T-helper 9 cell (primary cell): ENCODE measurements at regions not wholly inside any gene's neighbourhood (a gene's known extent, or its start where the extent isn't known, plus 50 kb on each side); places are given as distances from the start of the nearest gene placed in this dataset.
"Not testable (repeated sequence)": the region's sequence is repeated elsewhere in the genome, so short reads cannot be mapped to it uniquely, and the experiment has no call there.

ENCODE experiments used
- DNase-seq: peaks from one replicate; pipeline ENCODE4 v3.0.0-alpha.2; 2020

DNA sequence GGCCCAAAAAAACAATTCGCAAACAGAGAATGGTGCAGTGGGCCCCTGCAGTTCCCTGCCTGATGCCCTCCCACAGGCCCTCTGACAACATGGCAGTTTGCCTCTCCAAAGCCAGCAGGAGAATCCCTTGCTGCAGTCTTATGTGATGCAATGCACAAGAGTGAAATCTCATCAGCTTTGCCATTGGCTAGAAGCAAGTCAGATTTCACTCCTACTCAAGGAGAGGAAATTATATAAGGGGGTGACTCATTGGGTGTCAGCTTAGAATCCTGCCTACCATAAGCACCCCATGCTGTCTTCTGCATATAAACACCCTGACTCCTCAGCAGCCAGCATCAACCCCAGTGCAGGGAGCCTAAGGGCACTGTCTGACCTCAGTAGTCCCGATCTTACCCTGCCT is 157.3 kb upstream of the LDB2 start:
- no peak for DNase-seq

DNA sequence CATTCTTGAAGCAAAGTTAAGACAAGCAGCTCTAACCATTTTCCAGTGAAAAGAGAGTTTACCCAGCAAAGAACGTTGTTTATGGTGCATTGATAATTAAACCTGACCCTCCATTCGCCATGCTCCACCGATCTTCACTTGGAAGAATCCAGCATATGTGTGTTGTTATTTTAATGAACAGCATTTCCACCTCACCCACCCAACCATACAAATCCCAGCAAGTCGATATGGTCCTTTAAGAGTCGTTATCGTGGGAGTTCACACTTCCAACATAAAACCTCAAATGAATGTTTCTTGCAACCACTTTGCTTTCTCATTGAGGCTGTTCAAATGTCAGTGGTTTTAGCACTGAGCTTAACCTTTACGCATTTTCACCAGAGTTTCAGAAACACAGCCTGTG is 147.4 kb upstream of the LDB2 start:
- no peak for DNase-seq

DNA sequence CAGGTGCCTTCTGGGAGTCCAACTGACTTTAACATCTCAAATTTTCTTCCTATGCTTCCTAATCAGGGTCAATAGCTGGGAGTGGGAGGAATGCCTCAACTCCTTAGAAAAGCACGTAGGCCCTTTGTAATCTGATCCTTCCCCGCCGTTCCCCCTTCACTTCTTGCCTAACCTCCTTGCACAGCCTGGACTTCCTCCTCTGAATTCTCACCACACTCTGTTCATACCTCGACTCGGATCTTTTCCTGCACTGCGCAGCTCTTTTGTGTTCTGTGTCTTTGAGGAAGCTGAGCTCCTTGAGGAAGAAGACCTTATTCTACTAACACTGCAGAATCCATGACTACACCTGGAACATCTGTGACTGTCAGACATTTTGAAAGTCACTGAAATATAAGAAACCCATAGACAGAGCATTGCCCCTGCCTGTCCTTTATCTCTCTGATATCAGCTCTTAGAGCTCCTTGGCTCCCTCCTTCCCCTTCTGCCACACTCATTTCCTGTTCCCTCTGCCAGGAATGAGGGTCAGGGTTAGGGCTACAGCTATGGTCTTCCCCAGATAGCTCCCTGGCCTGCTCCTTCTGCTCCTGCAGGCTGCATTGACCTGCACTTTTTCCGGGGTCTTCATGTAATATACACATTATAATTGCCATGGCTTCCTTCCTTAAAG is 140.2 kb upstream of the LDB2 start:
- no peak for DNase-seq

DNA sequence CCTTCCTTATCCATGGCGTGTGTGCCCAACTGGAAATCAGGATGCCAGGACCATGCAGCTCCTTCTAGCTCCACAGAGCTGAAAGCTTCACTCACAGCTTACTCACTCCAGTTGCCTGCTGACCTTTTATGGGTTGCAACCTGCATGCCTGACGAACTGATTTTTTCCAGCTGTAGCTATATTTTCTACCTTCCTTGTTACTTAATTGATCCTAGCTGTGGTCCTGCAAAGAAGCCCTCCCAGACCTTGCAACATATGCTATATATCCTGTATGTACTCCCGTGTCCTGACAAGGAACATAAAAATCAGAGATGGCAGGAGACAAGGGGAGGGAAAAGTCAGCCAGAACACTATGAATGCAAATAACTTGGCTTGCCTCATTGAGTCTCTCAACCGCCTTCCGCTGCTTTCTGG is 135.3 kb upstream of the LDB2 start:
- DNase-seq, result no peak

DNA sequence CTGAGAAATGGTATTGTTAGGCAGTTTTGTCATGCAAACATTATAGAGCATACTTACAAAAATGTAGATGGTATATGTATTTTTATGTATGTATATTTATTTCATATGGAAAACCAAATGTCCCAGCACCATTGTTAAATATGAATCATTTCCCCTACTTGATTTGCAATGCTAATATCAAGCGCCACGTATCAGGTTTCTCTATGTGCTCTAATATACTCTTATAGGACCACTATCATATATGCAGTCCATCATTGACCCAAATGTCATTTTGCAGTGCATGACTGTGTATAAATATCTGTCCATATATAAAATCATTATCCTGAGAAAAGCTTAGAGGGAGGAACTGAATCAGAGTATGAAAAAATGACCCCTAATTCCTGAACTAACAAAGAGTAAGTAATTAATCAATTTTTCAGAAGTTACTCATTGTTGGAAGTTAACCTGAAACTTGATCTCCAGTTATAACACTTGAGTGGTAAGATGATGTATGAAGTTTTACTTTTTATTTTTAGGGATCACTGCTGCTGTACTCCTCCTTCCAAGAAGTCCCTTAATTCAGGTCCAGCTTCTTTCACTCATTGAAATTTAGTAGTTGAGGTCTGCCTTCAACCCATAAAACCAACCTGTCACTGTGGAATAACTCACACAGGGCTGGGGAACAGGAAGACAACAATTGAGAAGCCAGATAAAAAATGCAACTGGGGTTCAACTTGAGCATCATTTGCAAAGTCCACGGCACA is 134.8 kb upstream of the LDB2 start:
- DNase-seq, result no peak

DNA sequence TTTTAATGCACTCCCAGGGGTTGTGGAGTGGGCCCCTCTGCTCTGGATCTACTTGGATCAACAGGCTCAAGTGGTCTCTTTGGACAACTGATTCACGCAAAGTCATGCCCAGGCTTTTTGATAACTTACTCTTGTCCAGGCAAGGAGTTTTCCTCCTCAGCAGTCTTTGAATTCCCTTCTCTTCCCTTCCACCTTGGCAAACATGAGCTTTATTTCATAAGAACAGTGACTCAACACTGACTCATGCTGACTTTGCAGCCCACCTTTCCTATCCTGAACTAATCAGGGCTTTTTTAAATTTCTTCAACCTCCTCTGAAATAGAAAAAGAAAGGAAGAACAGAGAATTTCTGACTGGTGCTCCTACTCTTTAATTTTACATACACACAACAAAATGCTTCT is 132.1 kb upstream of the LDB2 start:
- no peak for DNase-seq

DNA sequence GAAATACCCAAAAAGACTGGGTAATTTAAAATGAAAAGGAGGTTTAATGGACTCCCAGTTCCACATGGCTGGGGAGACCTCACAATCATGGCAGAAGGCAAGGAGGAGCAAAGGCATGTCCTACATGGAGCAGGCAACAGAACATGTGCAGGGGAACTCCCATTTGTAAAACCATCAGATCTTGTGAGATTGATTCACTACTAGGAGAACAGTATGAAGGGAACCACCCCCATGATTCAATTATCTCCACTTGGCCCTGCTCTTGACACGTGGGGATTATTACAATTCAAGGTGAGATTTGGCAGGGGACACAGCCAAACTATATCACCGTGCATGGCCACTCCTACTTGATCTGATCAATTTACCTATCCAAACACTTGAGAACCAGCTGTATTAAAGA is 131.5 kb upstream of the LDB2 start:
- no peak for DNase-seq

DNA sequence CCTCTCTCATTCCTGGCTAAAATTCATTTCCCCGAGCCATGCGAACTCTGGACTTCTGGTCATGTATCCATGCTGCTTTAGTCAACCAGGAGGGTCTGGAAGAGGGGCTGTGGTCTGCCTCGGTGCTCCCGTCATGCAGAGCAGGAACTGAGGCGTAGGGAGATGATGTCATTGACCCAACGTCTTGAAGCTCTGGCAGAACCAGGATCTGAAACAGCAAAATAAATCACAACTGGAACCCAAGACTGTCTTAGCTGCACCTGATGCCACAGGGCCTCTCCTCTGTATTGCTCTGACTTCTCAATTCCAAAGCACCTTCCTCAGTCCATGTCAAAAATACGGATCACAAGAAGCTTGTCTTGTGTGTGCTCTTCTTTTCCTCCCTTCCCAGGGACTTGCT is 131.0 kb upstream of the LDB2 start:
- no peak for DNase-seq

DNA sequence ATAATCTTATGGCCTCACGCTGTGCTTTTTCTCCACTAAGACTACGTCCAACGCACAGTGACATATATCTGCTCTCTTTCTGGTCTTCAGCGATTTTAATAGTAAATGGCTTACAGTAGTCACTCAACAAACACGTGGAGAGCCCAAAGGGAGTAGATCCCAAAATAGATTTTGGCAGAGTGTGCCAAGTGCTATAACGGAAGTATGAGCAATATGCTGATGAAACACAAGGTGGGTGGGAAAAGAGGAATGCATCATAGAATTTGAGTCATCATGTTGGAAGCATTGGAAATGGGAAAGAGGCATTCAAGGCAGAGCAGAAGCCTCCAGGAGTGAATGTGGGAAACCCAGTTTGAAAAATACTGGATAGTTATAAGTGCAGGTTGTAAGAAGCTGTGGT is 129.1 kb upstream of the LDB2 start:
- no peak for DNase-seq

DNA sequence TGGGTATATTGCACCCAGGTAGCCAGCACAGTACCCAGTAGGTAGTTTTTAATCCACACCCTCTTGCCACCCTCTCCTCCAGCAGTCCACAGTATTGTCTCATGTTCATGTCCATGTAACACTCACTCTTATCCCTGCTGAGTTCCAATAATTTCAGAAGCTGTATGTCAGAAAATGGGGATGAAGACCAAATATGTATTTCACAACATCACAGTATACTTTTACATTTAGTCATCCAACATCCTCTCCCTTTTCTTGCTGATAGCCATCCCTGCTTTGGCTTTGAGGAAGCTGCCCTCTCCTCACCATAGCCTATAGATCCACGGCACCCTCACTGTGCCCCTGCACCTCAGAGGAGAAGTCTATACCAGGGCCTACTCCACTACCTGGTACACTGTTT is 126.0 kb upstream of the LDB2 start:
- no peak for DNase-seq

DNA sequence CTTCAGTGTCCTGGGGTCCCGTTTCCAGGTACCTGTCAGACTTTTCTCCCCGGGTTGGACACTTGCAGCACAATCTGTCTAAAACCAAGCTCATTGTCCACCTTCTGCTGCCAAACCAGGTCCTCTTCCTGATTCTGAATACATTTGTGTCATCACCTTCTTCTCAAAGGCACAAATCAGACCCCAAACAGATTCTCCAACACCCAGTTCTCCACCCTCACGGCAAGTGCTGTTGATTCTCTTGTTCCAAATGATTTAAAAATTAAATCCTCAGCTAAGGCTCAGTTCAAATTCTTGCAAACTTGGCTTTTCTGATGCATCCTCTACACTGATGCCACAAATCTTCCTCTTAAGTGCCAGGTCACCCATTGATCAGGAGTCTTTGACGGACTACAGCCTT is 122.5 kb upstream of the LDB2 start:
- no peak for DNase-seq

DNA sequence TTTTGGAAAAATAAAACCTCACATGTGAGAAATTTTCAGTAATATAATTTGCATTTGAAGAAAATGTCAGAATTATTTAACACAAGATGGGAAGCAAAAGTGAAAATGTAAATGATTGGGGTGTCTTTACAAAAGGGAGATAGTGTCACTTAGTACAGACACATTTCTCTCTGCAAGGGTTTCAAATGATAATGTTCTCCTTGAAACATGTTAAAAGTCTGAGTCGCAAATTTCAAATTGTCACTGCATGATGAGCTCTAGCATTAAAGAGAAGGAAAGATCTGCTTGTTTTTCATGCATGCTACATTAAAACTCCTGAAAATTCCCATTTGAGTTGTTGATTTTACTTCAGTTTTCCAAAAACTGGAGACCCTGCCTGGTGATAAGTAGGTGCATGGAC is 122.0 kb upstream of the LDB2 start:
- no peak for DNase-seq

DNA sequence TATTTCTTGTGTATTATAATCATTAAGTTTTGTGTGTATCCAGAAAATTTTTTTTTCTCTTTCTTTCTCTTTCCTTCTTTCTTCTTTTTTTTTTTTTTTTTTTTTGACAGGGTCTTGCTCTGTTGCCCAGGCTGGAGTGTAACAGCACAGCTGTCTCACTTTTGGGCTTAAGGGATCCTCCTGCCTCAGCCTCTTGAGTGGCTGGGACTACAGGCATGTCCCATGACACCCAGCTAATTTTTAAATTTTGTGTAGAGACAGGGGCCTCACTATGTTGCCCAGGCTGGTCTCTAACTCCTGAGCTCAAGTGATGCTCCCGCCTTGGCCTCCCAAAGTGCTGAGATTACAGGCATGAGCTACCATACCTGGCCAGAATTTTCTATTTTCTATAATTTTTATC is 120.2 kb upstream of the LDB2 start:
- DNase-seq, result not testable (repeated sequence)

DNA sequence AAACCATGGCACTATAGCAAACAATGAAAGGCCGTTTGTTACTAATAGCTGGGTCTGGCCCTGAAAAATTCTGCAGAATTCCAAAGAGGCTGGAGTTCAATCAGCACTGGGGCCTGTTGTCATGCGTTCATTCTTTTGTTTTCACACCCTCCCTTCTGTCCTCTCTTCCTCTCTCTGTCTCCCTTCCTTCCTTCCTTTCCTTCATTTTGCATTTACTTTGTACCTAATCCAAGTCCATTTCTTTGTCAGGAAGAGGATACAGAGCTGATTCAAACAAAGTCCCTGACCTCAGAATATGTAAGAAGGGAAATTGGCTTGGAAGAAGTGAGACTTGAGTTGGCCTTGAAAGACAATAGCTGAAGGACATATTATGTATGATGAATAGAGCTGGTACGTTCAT is 119.6 kb upstream of the LDB2 start:
- DNase-seq, result no peak

DNA sequence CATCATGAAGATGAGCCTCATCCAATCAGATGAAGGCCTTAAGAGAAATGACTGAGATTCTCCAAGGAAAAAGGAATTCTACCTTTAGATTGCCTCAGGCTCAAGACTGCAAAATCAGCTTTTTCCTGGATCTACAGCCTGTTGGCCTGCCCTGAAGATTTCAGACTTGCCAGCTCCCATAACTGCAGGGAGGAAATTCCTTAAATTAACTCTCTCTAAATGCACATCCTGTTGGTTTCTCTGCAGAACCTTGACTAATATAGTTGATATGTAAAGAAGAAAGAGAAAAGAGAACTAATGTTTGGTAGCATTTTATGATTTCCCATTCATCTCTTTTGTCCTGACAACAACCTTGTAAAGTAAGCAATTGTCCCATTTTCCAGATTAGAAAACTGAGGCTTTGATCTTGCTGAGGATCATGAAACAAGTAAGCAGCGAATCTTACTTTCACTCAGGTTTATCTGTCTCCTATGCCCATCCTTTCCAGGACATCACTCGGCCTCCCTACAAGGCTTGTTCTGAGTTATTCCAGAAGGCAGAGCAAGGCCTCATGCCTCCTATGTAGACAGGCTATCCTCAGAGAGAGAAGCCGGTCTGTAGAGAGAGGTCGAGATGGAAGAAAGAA is 115.0 kb upstream of the LDB2 start:
- no peak for DNase-seq

DNA sequence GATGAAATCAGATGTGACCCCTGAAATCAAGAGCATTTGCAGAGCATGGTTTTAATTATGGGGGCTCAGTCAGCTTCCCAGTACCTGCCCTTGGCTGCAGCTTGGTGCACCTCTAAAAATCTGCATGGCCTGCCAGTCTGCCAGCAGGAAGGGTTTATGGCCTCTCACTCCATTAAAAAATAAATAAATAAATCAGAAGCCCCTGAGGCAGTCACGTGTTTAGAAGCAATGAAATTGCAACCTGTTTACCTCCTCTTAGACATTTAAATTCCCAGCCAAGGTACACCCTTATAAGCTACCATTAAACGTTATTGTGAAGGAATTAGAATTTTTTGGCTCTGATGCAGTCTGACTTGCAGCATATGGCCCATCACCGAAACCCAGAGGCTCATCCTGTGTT is 114.0 kb upstream of the LDB2 start:
- no peak for DNase-seq

DNA sequence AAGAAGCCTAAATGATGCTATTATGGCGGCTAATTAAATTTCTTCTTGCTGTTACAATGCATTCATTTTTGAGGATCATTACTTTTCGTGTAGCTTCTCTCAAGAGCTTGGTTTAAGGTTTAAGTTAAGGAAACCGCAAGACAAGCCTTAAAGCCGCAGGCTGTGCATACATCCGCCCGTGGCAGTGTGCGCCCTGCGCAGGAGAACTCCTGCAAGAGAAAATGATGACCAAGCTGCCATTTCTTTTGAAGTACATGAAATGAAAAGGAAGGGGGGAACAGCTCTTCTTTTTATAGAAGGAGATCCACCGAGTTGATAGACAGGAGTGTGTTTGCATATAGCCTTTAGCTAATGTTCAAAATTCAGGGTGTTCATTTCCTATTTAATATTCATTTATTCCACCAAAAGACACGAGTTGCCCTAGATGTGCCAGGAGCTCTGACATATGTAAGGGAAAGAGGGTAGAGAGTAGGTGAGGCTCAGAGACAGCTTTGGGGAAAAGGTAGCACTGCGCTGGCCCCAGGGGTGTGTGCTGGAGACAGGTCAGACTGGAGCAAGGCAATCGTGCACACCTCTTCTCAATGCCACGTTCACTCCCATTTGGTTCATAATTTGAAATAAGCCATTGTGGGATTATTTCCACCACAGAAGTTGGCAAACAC is 112.1 kb upstream of the LDB2 start:
- no peak for DNase-seq

DNA sequence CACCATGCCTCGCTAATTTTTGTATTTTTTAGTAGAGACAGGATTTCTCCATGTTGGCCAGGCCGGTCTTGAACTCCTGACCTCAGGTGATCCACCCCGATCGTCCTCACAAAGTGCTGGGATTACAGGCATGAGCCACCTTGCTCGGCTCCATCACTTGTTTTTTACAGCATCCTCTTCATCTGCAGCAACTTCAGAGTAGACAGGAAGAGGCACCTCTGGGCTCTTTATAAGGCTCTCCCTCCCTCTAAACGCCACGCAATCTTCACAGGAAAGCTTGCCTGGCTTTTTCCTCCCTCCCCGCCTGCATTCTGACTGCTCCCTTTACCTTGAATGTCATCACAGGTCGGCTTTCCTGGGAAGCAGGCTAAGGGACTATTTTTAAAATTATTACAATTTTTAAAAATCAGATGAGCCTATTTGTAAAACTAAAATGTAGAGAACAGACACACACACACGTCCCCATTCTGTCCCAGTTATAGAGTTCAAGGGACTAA is 111.5 kb upstream of the LDB2 start:
- DNase-seq, result no peak

DNA sequence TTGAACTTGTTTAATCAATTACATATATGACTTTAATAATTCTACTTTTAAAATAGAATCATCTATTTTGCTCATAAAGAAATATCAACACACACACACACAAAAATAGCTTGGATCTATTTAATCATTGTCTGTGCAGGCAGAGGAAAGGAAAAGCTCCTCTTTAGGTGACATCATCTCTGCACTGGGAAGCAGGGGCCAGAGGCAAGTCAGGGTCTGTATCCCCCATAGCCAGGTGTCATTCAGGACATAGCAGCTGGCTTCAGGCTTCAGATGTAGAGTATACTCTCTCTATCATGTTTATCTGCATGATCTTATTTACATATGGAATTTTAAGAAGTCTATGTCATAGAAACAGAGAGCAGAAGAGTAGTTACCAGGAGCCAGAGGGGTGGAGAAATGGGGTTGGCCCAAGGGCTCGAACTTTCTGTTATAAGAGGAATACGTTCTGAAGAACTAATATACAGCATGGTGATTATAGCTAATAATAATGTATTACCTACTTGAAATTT is 110.4 kb upstream of the LDB2 start:
- DNase-seq, result no peak

DNA sequence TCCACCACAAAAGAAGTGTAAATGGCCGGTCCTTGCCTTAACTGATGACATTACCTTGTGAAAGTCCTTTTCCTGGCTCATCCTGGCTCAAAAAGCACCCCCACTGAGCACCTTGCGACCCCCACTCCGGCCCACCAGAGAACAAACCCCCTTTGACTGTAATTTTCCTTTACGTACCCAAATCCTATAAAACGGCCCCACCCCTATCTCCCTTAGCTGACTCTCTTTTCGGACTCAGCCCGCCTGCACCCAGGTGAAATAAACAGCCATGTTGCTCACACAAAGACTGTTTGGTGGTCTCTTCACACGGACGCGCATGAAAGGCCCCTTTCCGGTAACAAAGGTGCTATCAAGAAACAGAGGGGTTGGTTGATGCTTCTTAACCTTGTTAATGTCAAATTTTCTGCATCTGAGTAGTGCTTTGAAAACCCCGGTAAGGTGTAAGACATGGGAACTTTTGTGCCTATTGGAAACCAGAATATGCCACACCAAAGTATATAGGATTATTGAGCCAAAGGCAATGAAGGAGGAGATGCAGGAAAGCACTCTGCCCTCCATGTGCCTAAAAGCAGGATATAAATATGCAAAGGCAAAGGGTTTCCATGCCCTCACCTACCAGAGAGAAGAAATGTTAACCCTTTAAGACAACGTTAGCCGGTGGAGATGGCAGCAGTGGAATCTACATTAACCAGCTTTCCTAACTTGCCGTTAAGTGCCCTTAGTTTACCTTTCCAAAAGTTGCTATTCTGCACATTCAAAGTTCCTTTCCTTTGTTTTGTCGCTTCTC is 105.4 kb upstream of the LDB2 start:
- DNase-seq, result not testable (repeated sequence)

DNA sequence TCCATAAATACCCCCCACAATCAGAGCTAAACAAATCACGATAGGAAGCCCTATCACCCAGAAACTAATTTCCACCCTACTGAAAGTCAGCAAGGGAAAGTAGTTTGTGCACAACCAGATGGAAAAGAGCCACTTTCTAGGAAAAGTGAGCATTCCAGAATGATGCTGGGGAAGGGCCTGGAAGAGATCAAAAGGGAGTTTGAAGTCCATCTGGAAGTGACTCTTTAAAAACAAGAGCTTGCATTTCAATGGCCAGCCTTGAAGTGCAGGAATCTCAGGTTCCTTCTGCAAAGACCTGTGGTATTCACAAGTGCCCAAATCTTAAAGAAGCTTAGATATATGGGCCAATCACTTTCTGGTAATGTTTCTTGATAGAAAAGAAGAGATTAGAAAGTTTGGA is 97.0 kb upstream of the LDB2 start:
- no peak for DNase-seq
